Forelimb muscle (tissue), 1 donor: ENCODE measurements at regions not wholly inside any gene's neighbourhood (a gene's known extent, or its start where the extent isn't known, plus 50 kb on each side); places are given as distances from the start of the nearest gene placed in this dataset.
"Not testable (repeated sequence)": the region's sequence is repeated elsewhere in the genome, so short reads cannot be mapped to it uniquely, and the experiment has no call there.

Experiments used
- DNase-seq: peaks from one replicate; pipeline ENCODE4 v3.0.0-alpha.2; 2013; ENCODE audit warnings: low read depth

DNA sequence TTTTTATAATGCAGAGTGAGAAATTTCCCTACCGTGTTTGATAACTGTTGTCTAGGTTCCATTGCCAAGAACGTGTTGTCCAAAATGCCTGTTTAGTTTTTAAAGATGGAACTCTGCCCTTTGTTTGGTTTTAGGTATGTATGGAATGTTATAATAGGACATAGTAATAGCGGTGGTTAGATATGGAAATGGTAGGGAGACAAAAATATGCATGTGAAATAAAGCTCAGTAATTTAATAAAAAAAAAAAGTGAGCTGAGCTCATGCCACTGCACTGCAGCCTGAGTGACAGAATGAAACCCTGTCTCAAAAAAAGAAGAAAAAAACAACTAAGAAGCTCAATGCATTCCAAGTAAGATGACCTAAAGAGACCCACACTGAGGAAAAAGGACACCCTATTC is 72.9 kb downstream of the ZNF783 start:
- DNase-seq: no peak

GRCh38 chr7:149348758-149349369 is 86.9 kb downstream of the ZNF783 start:
- DNase-seq: no peak

GRCh38 chr7:149353739-149354504 is 91.9 kb downstream of the ZNF783 start:
- DNase-seq: peak; percentile 16

- DNase-seq: not testable (repeated sequence)
Observed at GRCh38 chr7:149355035-149355389, 93.0 kb downstream of the ZNF783 start.

DNA sequence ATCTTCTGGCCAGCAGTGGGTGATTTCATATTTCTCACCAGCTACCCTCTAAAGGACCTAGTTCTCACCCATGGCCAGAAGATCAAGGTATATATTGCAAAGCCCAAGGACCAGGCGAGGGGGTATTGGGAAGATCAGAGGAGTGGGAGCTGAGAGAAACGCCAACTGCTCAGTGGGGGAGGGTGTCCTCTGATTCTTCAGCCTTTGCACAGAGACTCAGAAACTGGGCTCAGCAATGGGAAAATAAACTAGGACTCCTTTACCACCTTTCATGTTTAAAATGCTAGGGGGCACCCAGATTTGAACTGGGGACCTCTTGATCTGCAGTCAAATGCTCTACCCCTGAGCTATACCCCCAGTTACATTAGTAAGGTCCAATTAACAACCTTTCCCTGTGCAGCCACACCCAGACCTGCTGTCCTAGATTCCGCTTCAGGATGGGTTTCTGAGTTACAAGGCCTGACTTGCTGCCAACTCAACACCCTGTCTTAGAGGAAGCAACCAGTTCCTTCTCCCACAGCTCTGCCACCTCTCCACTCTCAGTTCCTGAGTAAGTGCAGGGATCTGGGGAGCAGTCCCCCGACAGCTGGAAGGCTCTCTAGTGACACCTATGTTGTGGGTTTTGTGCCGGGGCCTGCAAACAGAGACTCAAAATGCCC is 93.5 kb downstream of the ZNF783 start:
- DNase-seq: no peak

- DNase-seq: no peak
Observed at GRCh38 chr7:149362696-149363095, 98.2 kb downstream of the ZNF777 start.

DNA sequence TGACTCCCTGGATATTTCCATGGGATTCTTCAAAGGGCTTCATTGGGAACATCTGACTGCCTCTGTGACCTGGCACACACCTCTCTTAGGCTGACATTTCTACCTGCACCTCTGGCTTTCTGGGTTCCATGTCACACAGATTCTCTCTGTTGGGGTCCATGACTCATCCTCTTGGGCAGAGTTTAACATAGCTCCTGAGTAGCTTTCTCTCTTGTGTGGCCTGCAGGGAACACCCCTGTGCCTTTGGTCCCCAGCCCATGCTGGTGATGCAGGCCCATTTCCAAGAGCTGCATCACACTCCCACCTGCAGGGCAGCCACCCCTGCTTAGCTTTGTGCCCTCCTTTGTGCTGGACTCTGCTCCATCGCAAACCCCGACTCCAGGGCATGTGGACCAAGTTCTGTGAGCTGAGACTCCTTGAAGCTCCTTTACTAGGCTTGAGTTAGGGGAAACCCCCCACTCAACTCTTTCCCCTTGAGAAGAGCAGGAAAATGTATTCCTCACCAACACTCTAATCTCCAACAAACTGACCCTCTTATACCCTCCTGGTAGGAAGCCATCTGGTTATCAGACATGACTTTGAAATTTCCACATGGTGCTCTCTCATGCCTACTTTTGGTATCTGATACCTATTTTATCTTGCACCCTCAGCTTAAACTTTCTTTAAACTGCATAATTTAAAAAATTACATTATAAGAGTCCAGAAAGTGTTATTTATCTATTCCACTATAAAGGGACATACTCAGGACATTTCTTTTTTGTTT is 93.3 kb downstream of the ZNF777 start:
- no peak for DNase-seq

- no peak for DNase-seq
Observed at GRCh38 chr7:149369497-149369896, 91.4 kb downstream of the ZNF777 start.

DNA sequence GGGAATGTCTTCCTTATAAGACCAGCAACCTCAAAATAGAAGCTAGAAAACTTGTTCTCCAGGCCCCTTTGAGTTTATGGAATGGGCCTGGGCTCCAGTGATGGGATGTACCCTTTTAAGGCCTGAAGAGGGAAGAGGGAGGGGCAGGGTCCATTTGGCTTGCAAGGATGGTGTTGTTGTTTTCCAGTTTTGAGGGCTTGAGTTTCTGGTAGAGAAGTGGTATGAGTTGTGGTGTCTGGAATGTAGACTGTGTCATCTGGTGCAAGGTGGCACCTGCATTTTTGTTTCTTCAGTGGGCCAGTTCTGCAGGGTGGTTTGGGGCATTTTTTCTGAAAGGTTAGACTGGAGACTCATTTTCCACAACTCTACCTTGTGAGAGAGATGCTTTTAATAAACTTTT is 90.1 kb downstream of the ZNF777 start:
- no peak for DNase-seq

GRCh38 chr7:149373089-149373488 is 87.8 kb downstream of the ZNF777 start:
- DNase-seq: no peak

- DNase-seq: no peak
Observed at GRCh38 chr7:149375234-149376008, 85.4 kb downstream of the ZNF777 start.

- no peak for DNase-seq
Observed at GRCh38 chr7:149377386-149377785, 83.5 kb downstream of the ZNF777 start.

GRCh38 chr7:149379625-149380024 is 81.2 kb downstream of the ZNF777 start:
- DNase-seq: no peak

DNA sequence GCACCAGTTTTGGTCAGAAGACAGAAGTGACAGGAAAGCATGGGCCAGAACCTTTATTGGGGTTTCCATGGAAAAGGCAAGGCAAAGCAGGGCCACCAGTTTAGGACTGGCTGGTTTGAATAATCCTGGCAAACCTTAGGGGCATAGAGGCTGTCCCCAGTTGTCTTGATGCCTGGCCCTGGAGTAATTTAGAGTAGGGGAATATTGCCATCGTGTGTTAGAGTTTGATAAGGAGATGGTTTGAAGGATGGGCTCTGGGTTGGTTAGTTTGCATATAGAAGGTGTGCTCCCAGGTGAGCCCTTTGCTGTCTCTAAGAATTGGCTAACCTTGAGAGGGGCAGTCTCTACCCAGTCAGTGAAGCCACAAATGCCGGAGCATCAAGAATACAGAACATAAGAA is 79.6 kb downstream of the ZNF777 start:
- DNase-seq: no peak
